Peyer's patch (tissue), 4 donors: ENCODE measurements at regions not wholly inside any gene's neighbourhood (a gene's known extent, or its start where the extent isn't known, plus 50 kb on each side); places are given as distances from the start of the nearest gene placed in this dataset.

ENCODE experiments used
- DNase-seq, 3 donors: peaks; one replicate each; pipeline ENCODE4 v3.0.0-alpha.2; 2017 to 2019
- H3K27ac ChIP-seq, 4 donors: fragments of 200-600 bp; sonication (generic); one replicate each; pipeline ENCODE4 v1.5.1; 2016 to 2019
- H3K27me3 ChIP-seq, 2 donors: fragments of 200-600 bp; sonication (generic); one replicate each; pipeline ENCODE4 v1.5.1; 2019
- H3K36me3 ChIP-seq, 3 donors: fragments of 200-600 bp; sonication (generic); one replicate each; pipeline ENCODE4 v1.5.1; 2016 to 2019
- H3K4me1 ChIP-seq, 4 donors: fragments of 200-600 bp; sonication (generic); one replicate each; pipeline ENCODE4 v1.5.1; 2016 to 2019
- H3K4me3 ChIP-seq, 4 donors: fragments of 200-600 bp; sonication (generic); 1 replicate in 3 of 4; 2 replicates in 1 of 4; pipeline ENCODE4 v1.5.1; 2016 to 2019; ENCODE audit warnings: mild to moderate bottlenecking in 1 of 4
- H3K9me3 ChIP-seq, 4 donors: fragments of 200-600 bp; sonication (generic); one replicate each; pipeline ENCODE4 v1.5.1; 2016 to 2019; ENCODE audit warnings: mild to moderate bottlenecking in 1 of 4
- POLR2A ChIP-seq, 2 donors: fragments of 450-650 bp; IDR thresholded peaks; one replicate each; pipeline ENCODE4 v1.5.1; 2017; ENCODE audit warnings: antibody characterized with exemption in 2 of 2, mild to moderate bottlenecking in 2 of 2, moderate library complexity in 2 of 2
- TF ChIP-seq, protein P1 (sequence below), 6 experiments: fragments of 450-650 bp in 4 of 6; fragments of 200-600 bp in 2 of 6; sonication (generic) in 1 of 6; IDR thresholded peaks; one replicate each; pipeline ENCODE4 v1.5.1; 2017 to 2019; ENCODE audit warnings: antibody characterized with exemption in 6 of 6, mild to moderate bottlenecking in 3 of 6, moderate library complexity in 1 of 6

DNA sequence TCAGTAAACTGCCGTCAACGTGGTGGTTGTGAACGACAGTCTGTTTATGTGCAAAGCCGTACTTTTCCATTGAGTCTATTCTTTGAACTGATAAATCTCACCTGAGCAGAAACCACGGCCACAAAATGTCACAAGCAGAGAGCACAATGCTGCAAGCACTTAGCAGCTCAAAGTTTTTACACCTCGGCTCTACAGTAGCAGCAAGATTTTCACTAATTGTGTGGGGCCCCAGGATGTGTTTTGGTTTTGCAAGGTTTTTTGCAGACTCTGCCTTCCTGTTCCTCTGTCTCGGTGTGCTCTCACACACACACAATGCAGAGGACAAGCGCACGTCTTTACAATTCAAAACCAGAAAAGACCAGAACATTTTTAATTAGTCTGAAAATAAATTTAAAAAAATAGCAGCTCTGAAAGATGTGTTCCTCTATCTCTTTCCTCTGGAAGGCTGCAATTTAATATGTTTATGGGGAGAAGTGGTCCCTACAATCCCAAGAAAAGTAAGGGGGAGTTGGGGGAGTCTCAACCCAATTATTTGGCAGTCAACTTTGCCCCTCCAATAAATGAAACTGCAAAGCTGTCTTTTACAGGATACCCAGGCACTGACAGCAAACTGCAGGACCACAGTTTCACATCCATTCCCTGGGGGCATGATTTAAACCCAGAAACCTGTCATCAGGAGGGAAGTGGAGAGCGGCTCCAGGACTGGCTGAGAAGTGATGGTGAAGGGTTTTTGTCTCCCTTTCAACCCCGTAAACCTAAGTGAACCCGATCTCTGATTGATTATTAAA lies 73.8 kb upstream of the SFMBT2 start:
- H3K4me1 ChIP-seq: peaks cover 0 to 3% (median 0%) of the 10 kb centered on the region in 4 donors
- peak overlapping the region in 3 of 4 donors; percentile 4 to 31 (median 18) for H3K4me3 ChIP-seq
- no peaks in the 10 kb centered on the region for H3K27me3 ChIP-seq
- H3K36me3 ChIP-seq: no peaks in the 10 kb centered on the region
- TF ChIP-seq POLR2A (IDR thresholded peaks at IDR 0.05): no peak
- TF ChIP-seq, protein P1, sequence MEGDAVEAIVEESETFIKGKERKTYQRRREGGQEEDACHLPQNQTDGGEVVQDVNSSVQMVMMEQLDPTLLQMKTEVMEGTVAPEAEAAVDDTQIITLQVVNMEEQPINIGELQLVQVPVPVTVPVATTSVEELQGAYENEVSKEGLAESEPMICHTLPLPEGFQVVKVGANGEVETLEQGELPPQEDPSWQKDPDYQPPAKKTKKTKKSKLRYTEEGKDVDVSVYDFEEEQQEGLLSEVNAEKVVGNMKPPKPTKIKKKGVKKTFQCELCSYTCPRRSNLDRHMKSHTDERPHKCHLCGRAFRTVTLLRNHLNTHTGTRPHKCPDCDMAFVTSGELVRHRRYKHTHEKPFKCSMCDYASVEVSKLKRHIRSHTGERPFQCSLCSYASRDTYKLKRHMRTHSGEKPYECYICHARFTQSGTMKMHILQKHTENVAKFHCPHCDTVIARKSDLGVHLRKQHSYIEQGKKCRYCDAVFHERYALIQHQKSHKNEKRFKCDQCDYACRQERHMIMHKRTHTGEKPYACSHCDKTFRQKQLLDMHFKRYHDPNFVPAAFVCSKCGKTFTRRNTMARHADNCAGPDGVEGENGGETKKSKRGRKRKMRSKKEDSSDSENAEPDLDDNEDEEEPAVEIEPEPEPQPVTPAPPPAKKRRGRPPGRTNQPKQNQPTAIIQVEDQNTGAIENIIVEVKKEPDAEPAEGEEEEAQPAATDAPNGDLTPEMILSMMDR (IDR thresholded peaks at IDR 0.05): no peak
- H3K9me3 ChIP-seq: no peaks in the 10 kb centered on the region
- peak in 2 of 3 donors; percentile 64 to 83 for DNase-seq
- H3K27ac ChIP-seq: peak overlapping the region; percentile 62 to 78 (median 76)

DNA sequence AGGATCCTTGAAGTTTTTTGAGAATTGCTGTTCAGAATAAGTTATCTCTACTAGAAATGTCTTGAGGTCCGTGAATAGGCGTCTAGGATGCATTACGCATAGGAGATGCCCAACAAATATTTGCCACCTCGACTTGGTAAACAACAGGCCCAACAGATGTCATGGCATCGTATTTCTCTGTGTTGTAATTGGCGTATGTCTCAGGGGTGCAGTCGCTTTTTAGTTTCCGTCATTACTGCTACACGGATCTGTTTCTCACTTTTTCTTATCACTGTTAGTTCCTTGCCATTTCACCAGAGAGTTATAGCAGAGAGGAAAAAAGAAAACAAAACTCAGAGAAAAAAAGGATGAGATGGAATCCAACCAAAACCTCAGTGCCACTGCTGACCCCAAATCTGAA lies 73.0 kb upstream of the SFMBT2 start:
- Histone ChIP-seq H3K4me1 (peaks cover 0 to 3% (median 0%) of the 10 kb centered on the region in 4 donors), H3K27ac (peak overlapping the region; percentile 14 to 77 (median 44)), H3K36me3 (no peaks in the 10 kb centered on the region), H3K27me3 (no peaks in the 10 kb centered on the region), H3K4me3 (no peak overlapping the region), H3K9me3 (no peaks in the 10 kb centered on the region)
- TF ChIP-seq, protein P1 (IDR thresholded peaks at IDR 0.05): no peak
- TF ChIP-seq POLR2A (IDR thresholded peaks at IDR 0.05): no peak
- no peak for DNase-seq

DNA sequence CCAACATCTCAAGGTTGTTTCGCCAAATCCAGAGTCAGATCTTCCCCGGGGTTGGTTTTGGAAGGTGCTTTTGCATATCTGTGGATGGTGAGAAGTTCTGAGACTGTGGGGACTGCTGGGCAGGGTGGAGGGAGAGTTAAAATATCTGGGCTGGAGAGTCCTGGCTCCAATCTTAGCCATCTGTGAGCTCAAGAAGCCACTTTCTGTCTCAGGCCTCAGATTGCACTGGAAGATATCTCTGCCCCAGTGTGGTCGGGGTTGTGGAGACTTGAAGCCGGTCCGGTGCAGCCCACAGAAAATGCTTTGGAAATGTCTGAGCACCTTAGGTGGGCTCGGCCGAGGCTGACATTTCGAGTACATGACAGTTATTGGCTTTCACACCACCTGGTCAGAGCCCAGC lies 72.2 kb upstream of the SFMBT2 start:
- no peak for DNase-seq
- Histone ChIP-seq H3K27ac (peak overlapping the region in 3 of 4 donors; percentile 15 to 77 (median 74)), H3K4me1 (peaks cover 0 to 3% (median 0%) of the 10 kb centered on the region in 4 donors), H3K4me3 (no peak overlapping the region), H3K27me3 (no peaks in the 10 kb centered on the region), H3K9me3 (no peaks in the 10 kb centered on the region), H3K36me3 (no peaks in the 10 kb centered on the region)
- TF ChIP-seq, protein P1 (IDR thresholded peaks at IDR 0.05): no peak
- TF ChIP-seq POLR2A (IDR thresholded peaks at IDR 0.05): no peak

DNA sequence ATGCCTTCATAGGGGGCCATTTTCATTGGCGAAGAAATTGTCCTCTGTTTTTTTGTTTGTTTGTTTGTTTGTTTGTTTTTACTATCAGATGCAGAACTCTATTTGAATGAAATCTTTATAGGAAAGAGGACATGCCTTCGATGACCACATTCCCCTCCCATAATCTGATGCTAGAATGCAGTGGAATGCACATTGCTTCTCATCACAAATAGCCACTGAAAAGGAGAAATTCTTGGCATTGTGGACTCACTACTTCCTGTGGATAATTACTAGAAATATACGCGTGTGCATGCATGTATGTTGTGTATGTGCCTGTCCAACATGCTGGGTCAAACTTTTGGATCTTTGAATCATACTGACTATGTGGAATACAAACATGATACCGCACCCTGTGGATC lies 70.5 kb upstream of the SFMBT2 start:
- Histone ChIP-seq H3K9me3 (no peaks in the 10 kb centered on the region), H3K27ac (peak overlapping the region in 1 of 4 donors; percentile 5), H3K27me3 (no peaks in the 10 kb centered on the region), H3K4me1 (no peaks in the 10 kb centered on the region), H3K36me3 (no peaks in the 10 kb centered on the region), H3K4me3 (no peak overlapping the region)
- DNase-seq: no peak
- TF ChIP-seq POLR2A (IDR thresholded peaks at IDR 0.05): no peak
- TF ChIP-seq, protein P1 (IDR thresholded peaks at IDR 0.05): no peak

DNA sequence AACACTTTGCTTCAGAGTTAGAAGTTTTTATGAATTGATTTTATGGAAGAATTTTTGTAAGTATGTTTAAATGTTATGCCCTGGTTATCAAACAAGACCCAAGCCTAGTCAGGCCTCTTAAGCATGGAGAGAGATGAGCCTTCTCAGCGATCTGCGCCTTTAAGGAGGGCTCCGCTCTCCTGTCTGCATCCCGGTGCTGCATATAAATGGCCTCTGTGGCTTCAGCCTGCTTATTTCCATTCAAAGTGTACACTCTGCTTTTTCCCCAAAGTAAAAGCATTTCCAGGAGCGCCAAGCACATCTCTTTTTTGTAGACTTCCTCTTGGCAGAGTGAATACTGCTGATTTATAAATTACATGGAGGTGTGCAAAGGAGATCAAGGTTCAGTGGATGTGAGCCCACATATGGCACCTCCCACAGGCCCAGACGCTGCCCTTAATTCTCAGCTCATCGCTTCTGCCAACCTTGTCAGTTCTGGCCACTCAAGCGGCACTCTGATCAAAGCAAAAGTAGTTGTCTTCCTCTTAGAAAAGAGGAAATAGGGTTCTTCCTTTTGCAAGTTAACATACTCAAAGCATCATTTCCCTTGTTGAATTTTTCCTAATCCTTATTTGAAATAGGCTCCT lies 70.0 kb upstream of the SFMBT2 start:
- Histone ChIP-seq H3K27ac (peak overlapping the region in 1 of 4 donors; percentile 63), H3K4me3 (no peak overlapping the region), H3K9me3 (no peaks in the 10 kb centered on the region), H3K27me3 (no peaks in the 10 kb centered on the region), H3K36me3 (no peaks in the 10 kb centered on the region), H3K4me1 (no peaks in the 10 kb centered on the region)
- TF ChIP-seq, protein P1 (IDR thresholded peaks at IDR 0.05): no peak
- no peak for TF ChIP-seq POLR2A (IDR thresholded peaks at IDR 0.05)
- DNase-seq: peak in 2 of 3 donors; percentile 77 to 79
